Activated naive CD8-positive, alpha-beta T cell treated with anti-CD3 and anti-CD28 coated beads for 36 hours (primary cell): ENCODE measurements at regions not wholly inside any gene's neighbourhood (a gene's known extent, or its start where the extent isn't known, plus 50 kb on each side); places are given as distances from the start of the nearest gene placed in this dataset.

Experiments used
- DNase-seq: peaks from one replicate; pipeline ENCODE4 v3.0.0; 2021
- H3K27ac Mint-ChIP-seq: one replicate; pipeline ENCODE4 v1.8.0; 2022; ENCODE audit warnings: mild to moderate bottlenecking, moderate library complexity, mixed read lengths
- H3K27me3 Mint-ChIP-seq: one replicate; pipeline ENCODE4 v1.8.0; 2022; ENCODE audit warnings: mild to moderate bottlenecking, mixed read lengths
- H3K36me3 Mint-ChIP-seq: one replicate; pipeline ENCODE4 v1.8.0; 2021; ENCODE audit warnings: mild to moderate bottlenecking, mixed read lengths
- H3K4me1 Mint-ChIP-seq: one replicate; pipeline ENCODE4 v1.8.0; 2021; ENCODE audit warnings: mixed read lengths
- H3K4me3 Mint-ChIP-seq: one replicate; pipeline ENCODE4 v1.8.0; 2022; ENCODE audit warnings: mild to moderate bottlenecking, moderate library complexity, mixed read lengths
- H3K9me3 Mint-ChIP-seq: one replicate; pipeline ENCODE4 v1.8.0; 2022; ENCODE audit warnings: mixed read lengths

DNA sequence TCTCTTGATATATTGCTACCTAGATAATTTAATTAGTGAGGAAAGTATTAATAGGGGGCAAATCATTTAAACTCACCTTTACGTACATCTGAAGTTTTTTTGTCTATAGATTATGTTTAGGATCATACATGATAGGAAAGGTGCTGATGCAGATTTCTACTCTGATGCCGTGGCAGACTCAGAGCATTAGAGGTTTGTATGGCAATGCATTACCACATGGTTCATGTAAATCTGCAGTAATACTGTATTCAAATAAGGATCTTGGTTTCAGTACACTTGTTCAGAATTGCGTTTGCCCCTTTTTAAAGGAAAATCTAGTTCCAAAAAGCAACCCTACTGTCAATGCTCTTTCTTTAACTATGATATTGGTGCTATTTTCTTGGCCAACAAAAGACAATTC, 288.3 kb downstream of the PTPRC start:
- H3K36me3 Mint-ChIP-seq, result peaks cover 9% of the 10 kb centered on the region
- H3K27ac Mint-ChIP-seq, result no peak overlapping the region
- peak overlapping the region; percentile 25 for H3K4me3 Mint-ChIP-seq
- H3K9me3 Mint-ChIP-seq, result peaks cover 5% of the 10 kb centered on the region
- no peaks in the 10 kb centered on the region for H3K27me3 Mint-ChIP-seq
- H3K4me1 Mint-ChIP-seq, result peaks cover 56% of the 10 kb centered on the region
- no peak for DNase-seq

DNA sequence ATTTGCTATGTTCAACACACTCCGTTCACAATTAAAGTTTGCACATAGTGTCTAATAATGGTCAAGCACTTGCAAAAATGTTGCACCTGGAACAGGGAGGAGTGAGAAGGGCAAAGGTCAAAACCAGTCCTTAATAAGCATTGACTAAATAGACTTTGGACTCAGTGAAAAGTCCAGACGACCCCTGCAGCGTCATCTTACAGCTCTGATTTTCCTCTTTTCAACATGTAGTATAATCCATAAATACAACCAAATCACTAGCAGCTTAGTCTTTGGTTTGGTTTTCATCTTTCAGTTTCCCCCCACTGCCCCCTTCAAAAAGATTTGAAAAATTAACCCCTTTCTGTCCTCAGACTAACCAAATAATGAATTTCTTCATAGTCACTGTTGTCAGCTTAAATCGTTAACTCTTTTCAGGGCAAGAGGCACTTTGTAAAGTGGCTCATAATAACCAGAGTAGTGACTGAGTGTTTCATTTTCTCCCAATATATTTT, 290.3 kb downstream of the PTPRC start:
- peaks cover 52% of the 10 kb centered on the region for H3K4me1 Mint-ChIP-seq
- peaks cover 12% of the 10 kb centered on the region for H3K36me3 Mint-ChIP-seq
- no peak for DNase-seq
- peak overlapping the region; percentile 48 for H3K27ac Mint-ChIP-seq
- H3K4me3 Mint-ChIP-seq, result peak overlapping the region; percentile 20
- H3K9me3 Mint-ChIP-seq, result no peaks in the 10 kb centered on the region
- no peaks in the 10 kb centered on the region for H3K27me3 Mint-ChIP-seq

DNA sequence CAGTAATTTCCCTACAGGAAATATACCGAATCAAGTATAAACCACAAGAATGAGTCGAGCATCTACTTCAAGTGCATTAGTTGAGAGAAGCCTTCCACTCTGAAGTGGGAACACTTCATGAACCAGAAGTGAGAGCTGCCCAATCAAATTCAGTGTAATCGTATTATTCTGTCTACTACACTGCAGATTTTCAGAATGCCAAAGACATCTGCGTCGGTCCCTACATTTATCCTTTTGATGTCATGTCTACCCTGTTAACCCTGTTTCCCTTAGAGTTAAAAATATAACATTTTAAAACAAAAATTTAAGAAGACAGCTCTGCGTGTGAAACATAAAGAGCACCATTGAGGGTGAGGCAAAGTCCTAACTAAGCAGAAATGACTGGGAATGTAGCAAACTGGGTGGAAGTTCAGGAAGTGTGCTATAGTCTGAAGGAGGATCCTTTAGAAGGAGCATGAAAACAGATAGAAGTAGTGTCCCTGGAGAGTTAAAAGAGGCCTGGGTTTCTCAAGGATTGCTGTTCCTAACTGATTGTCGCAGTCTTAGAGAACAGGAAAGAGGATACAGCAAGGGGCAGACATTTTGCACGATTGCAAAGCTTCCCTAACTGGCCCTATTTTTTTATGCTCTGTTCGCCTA, 291.2 kb downstream of the PTPRC start:
- H3K4me1 Mint-ChIP-seq, result peaks cover 46% of the 10 kb centered on the region
- peak overlapping the region; percentile 84 for H3K27ac Mint-ChIP-seq
- H3K4me3 Mint-ChIP-seq, result peak overlapping the region; percentile 77
- H3K27me3 Mint-ChIP-seq, result no peaks in the 10 kb centered on the region
- no peak for DNase-seq
- peaks cover 12% of the 10 kb centered on the region for H3K36me3 Mint-ChIP-seq
- no peaks in the 10 kb centered on the region for H3K9me3 Mint-ChIP-seq

DNA sequence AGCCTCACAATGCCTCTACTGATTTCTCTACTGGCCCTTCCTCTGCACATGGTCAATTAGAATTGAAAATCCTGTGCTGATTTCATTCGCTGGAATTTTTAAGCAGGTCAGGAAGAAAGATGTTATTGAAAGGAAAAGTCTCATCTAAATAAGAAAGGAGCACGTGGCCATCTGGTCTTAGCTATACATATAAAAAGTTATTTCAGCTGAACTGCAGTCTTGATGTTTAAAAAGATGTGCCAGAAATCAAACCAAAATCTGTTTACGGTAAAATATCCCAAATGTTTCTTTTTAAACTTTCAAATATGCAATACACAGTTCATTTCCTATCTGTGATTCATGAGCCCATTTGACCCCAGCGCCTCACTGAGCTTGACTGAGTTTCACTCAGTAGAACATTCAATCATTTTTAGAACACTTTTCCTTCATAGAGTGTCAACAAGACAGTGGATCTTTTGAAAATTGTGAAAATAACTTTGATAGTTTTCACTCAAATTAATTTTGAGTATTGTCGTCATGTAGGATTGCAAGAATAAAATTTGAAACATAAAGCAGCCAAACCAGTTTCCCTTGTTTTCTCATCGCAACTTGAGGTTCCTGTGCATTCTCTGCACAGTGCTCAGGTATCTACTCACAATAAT, 293.6 kb downstream of the PTPRC start:
- DNase-seq, result no peak
- peak overlapping the region; percentile 89 for H3K27ac Mint-ChIP-seq

DNA sequence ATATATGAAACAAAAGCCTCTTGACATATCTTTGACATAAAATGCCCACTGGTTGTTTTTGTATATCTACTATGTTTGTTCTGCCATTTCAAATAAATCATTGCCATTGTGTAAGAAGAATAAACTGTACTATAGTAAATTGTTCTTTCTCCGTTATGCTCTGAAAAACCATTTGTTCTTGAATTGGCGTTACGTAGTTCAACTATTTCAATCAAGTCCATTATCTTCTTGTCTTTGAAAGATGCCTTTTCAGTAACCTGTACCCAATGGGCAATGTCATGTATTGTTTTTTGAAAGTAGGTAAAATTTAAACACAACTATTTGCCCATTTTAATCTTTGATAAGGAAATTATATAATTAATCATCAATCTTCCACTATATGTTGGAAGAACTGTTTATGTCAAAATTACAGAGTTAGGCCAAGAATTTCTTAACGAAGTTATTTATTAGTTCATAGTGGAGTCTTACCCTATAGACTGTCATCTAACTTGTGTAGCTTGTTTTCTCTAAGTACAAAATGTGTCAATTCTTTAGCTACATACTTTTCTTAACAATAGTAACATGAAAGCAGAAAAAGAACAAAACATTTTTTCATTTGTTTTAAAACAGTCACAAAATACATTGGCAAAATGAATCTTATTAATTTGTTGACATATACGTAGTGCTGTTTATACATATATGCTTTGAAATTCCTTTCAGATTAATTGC, 294.8 kb downstream of the PTPRC start:
- no peaks in the 10 kb centered on the region for H3K9me3 Mint-ChIP-seq
- DNase-seq, result no peak
- H3K4me3 Mint-ChIP-seq, result no peak overlapping the region
- no peaks in the 10 kb centered on the region for H3K27me3 Mint-ChIP-seq
- H3K4me1 Mint-ChIP-seq, result peaks cover 42% of the 10 kb centered on the region
- no peak overlapping the region for H3K27ac Mint-ChIP-seq
- peaks cover 6% of the 10 kb centered on the region for H3K36me3 Mint-ChIP-seq

More for the DNA sequence above, 293.6 kb downstream of the PTPRC start:
- no peaks in the 10 kb centered on the region for H3K27me3 Mint-ChIP-seq
- peaks cover 34% of the 10 kb centered on the region for H3K4me1 Mint-ChIP-seq
- H3K9me3 Mint-ChIP-seq, result no peaks in the 10 kb centered on the region
- H3K4me3 Mint-ChIP-seq, result peak overlapping the region; percentile 79
- peaks cover 6% of the 10 kb centered on the region for H3K36me3 Mint-ChIP-seq

DNA sequence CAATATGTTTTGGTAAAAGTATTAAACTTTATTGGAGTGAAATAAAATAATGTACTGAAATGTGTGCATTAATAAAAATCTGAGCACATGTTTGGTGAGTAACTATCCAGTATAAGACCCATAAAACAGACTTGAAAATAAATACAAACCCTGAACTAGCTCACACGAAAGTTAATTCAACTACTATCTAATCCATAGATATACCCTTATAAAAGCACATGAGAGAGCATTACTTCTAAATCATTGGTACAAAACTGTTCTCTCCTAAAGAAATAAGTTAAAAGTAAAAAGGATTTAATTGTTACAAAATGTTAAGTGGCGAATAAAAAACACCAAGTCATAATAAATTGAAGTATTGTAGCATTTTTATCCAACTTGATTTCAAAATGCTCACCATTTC, 295.6 kb downstream of the PTPRC start:
- Mint-ChIP-seq H3K27ac (no peak overlapping the region), H3K4me3 (no peak overlapping the region), H3K4me1 (peaks cover 39% of the 10 kb centered on the region), H3K36me3 (peaks cover 6% of the 10 kb centered on the region), H3K9me3 (no peaks in the 10 kb centered on the region), H3K27me3 (no peaks in the 10 kb centered on the region)
- DNase-seq, result no peak

DNA sequence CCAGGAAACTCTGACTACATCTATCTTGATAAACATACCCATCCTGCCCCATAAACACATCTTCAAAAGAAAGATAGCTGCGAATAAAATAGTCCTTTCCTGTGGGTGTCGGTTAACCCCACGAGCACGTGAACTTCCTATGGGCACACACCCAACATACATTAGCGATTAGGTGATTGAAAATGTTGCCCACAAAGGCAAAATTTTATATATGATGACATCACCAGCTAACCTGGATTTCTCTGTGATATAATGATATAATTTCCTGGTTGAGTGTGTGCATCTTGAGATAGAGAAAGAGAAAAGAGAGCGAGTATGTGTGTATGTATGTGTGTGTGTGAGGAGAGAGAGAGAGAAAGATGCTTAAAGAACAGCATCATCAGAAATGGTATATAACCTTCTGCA, 296.1 kb downstream of the PTPRC start:
- no peaks in the 10 kb centered on the region for H3K9me3 Mint-ChIP-seq
- peaks cover 6% of the 10 kb centered on the region for H3K36me3 Mint-ChIP-seq
- peaks cover 34% of the 10 kb centered on the region for H3K4me1 Mint-ChIP-seq
- H3K4me3 Mint-ChIP-seq, result no peak overlapping the region
- peak; percentile 67 for DNase-seq
- no peaks in the 10 kb centered on the region for H3K27me3 Mint-ChIP-seq
- no peak overlapping the region for H3K27ac Mint-ChIP-seq

DNA sequence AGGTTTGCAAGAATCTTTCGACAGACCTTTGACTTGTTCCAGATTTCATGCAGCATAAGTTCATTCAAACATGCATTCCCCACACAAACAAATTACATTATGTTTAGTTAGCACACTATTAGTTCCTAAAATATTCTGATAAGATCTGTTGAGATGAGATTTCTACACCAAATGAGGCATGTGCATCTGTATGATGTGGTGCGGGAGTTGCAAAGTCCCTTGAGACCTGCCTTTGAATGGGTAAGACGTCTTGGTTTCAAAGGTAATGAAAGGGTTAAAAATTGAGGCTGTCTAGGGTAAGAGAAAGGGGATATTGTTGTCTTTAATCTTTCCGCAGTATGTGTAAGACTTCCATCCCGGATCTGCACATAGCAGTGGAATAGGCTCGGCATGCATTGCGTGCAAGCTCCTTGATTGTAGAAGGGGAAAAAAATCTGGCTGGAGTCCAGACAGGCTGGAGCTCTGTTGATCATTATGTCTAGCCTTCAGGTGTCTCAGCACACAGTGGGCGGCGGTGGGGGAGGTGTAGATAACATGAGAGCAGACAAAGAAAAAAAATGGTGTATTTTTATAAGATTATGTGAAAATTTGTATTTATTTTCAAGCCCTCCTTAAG, 296.6 kb downstream of the PTPRC start:
- H3K36me3 Mint-ChIP-seq, result peaks cover 6% of the 10 kb centered on the region
- H3K9me3 Mint-ChIP-seq, result no peaks in the 10 kb centered on the region
- H3K4me3 Mint-ChIP-seq, result no peak overlapping the region
- H3K27me3 Mint-ChIP-seq, result no peaks in the 10 kb centered on the region
- H3K27ac Mint-ChIP-seq, result no peak overlapping the region
- peaks cover 29% of the 10 kb centered on the region for H3K4me1 Mint-ChIP-seq
- DNase-seq, result peak; percentile 73

DNA sequence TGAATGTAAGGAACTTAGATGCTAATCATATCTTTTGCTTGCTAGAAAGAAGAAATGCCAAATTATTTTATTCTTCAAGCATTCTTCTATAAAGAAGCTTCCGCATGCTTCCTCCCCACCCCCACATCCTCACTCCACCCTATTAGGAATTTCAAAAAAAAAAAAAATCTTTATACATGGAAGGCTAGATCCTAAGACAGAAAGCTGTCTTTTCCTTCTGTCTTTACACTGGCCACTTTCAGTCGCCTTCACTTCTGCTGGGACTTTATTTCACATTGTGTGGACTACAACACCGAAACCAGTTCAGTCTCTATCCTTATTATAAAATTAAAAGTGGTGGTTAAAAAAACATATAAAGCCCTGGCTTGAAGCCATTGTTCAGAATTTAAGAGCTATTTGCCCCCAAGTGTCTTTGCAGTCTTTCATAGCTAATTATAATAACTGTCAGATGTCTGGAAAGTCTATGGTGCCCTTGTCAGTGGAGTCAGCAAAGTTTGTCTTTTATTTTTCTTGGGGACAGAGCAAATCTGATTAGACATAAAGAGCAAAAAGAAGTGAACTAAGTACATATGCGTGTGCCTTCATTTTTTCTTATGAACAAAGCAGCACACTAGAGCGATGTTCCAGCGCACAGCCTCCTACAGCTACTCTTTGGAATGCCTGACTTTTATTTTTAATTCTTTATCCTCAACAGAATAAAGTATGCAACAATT, 297.7 kb downstream of the PTPRC start:
- Mint-ChIP-seq H3K9me3 (peaks cover 2% of the 10 kb centered on the region), H3K27ac (peak overlapping the region; percentile 93), H3K4me3 (peak overlapping the region; percentile 95), H3K27me3 (no peaks in the 10 kb centered on the region), H3K36me3 (peaks cover 6% of the 10 kb centered on the region), H3K4me1 (peaks cover 25% of the 10 kb centered on the region)
- DNase-seq, result no peak

DNA sequence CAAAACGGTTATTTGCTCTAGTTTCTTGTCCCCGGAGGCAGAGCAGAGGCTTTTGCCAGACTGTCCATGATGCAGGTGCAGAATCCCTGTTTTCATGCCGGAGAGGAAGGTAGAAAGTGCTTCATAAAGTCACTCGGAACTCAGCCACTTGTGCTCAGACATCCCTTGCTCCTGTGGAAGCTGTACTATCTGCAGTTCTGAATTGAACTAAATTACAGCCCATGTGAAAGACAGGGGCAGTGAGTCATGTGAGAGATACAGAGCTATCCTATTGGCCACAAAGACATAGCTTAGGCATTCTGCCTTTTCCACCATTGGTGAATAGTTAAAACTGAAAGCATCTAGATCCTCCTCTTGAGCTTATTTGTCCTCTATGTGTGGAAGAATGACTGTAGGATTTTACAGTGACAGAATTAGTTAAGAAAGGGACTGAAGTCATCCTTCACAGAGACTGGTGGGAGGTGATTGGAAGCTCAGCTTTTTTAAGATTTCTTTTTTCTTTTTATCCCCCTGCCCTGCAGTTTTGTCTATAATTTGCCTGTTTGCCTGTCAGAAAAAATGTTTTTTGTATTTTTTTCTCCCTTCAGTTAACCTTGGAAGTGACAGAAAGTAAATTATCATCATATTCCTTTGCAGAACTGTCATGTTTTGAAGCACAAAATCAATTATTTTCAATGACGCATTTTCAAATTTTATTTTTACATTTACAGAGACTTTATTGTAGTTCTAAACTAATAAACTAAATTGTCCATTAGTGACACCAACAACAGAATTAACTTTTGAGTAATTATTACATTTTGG, 298.6 kb downstream of the PTPRC start:
- Mint-ChIP-seq H3K9me3 (peaks cover 4% of the 10 kb centered on the region), H3K4me1 (peaks cover 23% of the 10 kb centered on the region), H3K4me3 (peak overlapping the region; percentile 95)

DNA sequence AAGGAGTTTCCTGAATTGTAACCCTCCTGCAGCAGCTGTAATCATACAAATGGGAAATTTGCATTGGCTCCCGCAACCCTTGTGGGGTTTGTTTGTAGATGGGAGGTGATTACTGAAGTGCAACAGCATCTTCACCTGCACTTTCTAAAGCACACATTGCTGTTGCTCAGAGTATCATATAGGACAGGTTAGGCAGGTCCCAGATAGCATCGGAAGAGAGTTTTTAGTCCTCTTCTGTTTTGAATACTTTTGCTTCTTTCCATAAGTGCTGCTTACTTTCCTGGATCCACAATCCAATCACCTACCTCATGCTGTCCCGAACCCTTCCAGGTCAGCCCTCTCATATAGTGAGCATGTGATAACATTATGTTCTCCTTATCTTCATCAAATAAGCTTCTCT, 300.4 kb downstream of the PTPRC start:
- no peak overlapping the region for H3K4me3 Mint-ChIP-seq
- H3K4me1 Mint-ChIP-seq, result peaks cover 12% of the 10 kb centered on the region
- no peaks in the 10 kb centered on the region for H3K36me3 Mint-ChIP-seq

More for the DNA sequence above, 298.6 kb downstream of the PTPRC start:
- Mint-ChIP-seq H3K36me3 (peaks cover 3% of the 10 kb centered on the region), H3K27me3 (no peaks in the 10 kb centered on the region), H3K27ac (peak overlapping the region; percentile 93)
- DNase-seq, result peak; percentile 45

DNA sequence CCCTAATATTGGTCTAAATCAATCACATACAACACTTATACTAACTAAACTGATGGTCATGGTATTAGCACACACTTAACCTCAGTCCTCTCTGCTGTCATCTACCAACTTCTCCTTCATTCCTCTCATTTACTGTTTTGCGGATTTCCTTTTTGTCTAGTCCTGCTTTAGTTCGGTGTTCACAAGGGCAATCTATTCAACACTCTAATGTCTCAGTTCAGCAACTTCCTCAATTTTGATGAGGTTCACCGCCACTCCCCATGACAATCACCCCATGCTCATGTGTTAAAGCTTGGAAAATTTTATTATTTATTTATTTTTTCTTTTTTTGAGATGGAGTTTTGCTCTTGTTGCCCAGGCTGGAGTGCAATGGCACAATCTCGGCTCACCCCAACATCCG, 301.1 kb downstream of the PTPRC start:
- no peak overlapping the region for H3K4me3 Mint-ChIP-seq

More for the DNA sequence above, 300.4 kb downstream of the PTPRC start:
- H3K9me3 Mint-ChIP-seq, result peaks cover 4% of the 10 kb centered on the region
- H3K27me3 Mint-ChIP-seq, result no peaks in the 10 kb centered on the region
- DNase-seq, result no peak
- no peak overlapping the region for H3K27ac Mint-ChIP-seq

DNA sequence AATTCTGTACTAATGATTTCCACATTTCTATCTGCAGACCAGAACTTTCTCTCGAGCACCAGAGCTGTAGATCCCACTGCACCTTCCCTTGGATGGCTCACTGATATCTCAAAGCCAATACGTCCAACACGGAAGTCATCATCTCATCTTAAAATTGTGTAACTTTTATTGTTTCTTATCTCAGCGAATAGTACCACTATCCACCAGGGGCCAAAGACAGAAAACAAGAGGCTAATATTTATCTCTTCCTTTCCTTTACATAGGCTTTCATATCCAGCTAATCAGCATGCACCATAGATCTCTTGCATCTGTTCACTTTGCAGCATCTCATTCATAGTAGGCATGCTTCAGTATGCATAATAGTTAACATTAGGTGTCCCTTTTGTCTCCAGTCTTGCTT, 303.6 kb downstream of the PTPRC start:
- DNase-seq, result no peak
- H3K4me1 Mint-ChIP-seq, result peaks cover 11% of the 10 kb centered on the region
- H3K9me3 Mint-ChIP-seq, result peaks cover 4% of the 10 kb centered on the region
- H3K4me3 Mint-ChIP-seq, result no peak overlapping the region
- no peaks in the 10 kb centered on the region for H3K36me3 Mint-ChIP-seq
- H3K27me3 Mint-ChIP-seq, result no peaks in the 10 kb centered on the region
- no peak overlapping the region for H3K27ac Mint-ChIP-seq

More for the DNA sequence above, 301.1 kb downstream of the PTPRC start:
- Mint-ChIP-seq H3K27me3 (no peaks in the 10 kb centered on the region), H3K27ac (no peak overlapping the region), H3K4me1 (peaks cover 12% of the 10 kb centered on the region), H3K36me3 (no peaks in the 10 kb centered on the region), H3K9me3 (peaks cover 4% of the 10 kb centered on the region)
- DNase-seq, result no peak
